ENCODE measurements at regions not wholly inside any gene's neighbourhood (a gene's known extent, or its start where the extent isn't known, plus 50 kb on each side); places are given as distances from the start of the nearest gene placed in this dataset.
"Not testable (repeated sequence)": the region's sequence is repeated elsewhere in the genome, so short reads cannot be mapped to it uniquely, and the experiment has no call there.

GRCh38 chr4:188432328-188432727, 293.1 kb downstream of the TRIML1 start:
- TF ChIP-seq CTCF (IDR thresholded peaks at IDR 0.05; ENCODE audit: low read depth, low read length), result no peak

GRCh38 chr4:188433741-188434315, 294.6 kb downstream of the TRIML1 start:
- no peak for TF ChIP-seq CTCF (IDR thresholded peaks at IDR 0.05; ENCODE audit: low read depth, low read length)
- H3K4me3 ChIP-seq (ENCODE audit: low read depth, low read length), result no peak overlapping the region

More at GRCh38 chr4:188432328-188432727, 293.1 kb downstream of the TRIML1 start:
- H3K4me3 ChIP-seq (ENCODE audit: low read depth, low read length), result no peak overlapping the region

- no peak overlapping the region for H3K4me3 ChIP-seq (ENCODE audit: low read depth, low read length)
- no peak for TF ChIP-seq CTCF (IDR thresholded peaks at IDR 0.05; ENCODE audit: low read depth, low read length)
Measured at GRCh38 chr4:188434643-188435042, 295.4 kb downstream of the TRIML1 start.

- no peak overlapping the region for H3K4me3 ChIP-seq (ENCODE audit: low read depth, low read length)
- no peak for TF ChIP-seq CTCF (IDR thresholded peaks at IDR 0.05; ENCODE audit: low read depth, low read length)
Measured at GRCh38 chr4:188435381-188435780, 296.1 kb downstream of the TRIML1 start.

- H3K4me3 ChIP-seq (ENCODE audit: low read depth, low read length), result no peak overlapping the region
- no peak for TF ChIP-seq CTCF (IDR thresholded peaks at IDR 0.05; ENCODE audit: low read depth, low read length)
Measured at GRCh38 chr4:188437535-188437934, 298.3 kb downstream of the TRIML1 start.

DNA sequence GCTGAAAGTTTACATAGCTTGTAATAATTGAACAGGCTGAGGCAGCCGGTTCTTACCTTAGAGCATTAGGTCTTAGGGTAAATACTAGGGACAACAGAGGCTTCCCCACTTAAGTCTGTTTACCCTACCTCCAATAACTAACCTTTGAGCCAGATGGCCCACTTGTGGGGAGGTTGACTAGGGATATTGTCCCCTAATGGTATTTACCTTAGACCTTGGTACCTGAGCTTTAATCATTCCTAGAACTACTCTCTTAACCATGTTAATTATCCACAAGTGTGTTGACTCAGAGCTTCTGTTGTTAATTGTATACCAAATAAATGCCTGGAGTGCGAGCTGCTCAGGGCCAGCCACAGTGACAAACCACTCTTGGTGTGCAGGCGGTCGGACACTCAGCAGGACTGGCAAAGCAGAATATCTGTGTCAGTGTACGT, 299.2 kb downstream of the TRIML1 start:
- H3K4me3 ChIP-seq (ENCODE audit: low read depth, low read length), result not testable (repeated sequence)

DNA sequence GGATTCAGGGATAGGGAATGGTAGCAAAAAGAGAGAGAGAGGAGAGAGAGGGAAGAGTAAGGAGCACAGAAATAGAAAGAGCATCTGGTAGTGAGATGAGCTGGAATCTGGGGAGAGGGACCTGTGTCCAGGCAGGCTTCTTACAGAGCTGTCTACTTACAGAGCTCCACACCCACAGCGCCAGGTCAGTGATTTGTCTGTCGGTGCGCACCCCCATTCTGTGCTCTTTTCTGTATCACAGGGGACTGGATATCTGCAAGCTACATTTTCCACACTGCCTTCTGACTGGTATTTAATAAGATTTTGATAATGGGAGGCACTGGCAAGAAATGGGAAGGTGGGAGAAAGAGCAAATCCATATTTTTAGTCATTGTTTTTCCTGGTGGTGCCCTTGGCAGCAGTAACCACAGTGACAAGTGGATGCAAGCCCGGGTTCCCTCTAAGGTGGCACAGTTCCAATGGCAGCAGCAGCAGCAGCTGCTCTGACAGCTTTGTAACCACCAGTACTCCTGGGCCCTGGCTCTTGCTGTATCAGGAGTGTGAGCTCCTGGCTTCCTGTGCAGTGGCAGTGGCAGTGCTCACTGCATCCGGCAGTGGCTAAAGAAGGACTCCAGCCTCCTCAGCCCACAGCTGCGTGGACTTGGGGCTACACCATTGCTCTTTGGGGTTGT, 300.5 kb downstream of the TRIML1 start:
- TF ChIP-seq CTCF (IDR thresholded peaks at IDR 0.05; ENCODE audit: low read depth, low read length), result no peak
- no peak overlapping the region for H3K4me3 ChIP-seq (ENCODE audit: low read depth, low read length)

All from WI38 (cell line).